HCT116 (cell line): ENCODE measurements at regions not wholly inside any gene's neighbourhood (a gene's known extent, or its start where the extent isn't known, plus 50 kb on each side); places are given as distances from the start of the nearest gene placed in this dataset.

Experiments used
- CEBPB ChIP-seq: IDR thresholded peaks from 2 replicates; pipeline ENCODE4 v1.6.1; 2012; ENCODE audit warnings: low read depth
- CTCF ChIP-seq, 3 experiments: fragments of 200-600 bp in 1 of 3; sonication (generic) in 1 of 3; IDR thresholded peaks in 2 of 3; conservative IDR thresholded peaks in 1 of 3; 2 replicates each; pipeline ENCODE4 v1.5.1; 2012 to 2017; ENCODE audit warnings: low read depth in 2 of 3, low read length in 2 of 3, antibody characterized with exemption in 1 of 3, borderline replicate concordance in 1 of 3, control low read depth in 1 of 3, mild to moderate bottlenecking in 1 of 3, mixed read lengths in 1 of 3, mixed run types in 1 of 3, moderate library complexity in 1 of 3; ENCODE audit not compliant: insufficient read depth in 1 of 3
- ELF1 ChIP-seq: IDR thresholded peaks from 2 replicates; pipeline ENCODE4 v1.6.1; 2012; ENCODE audit warnings: low read depth, borderline replicate concordance
- EZH2 ChIP-seq: fragments of 200-600 bp; sonication (generic); IDR thresholded peaks from 2 replicates; pipeline ENCODE4 v1.6.1; 2017; ENCODE audit warnings: antibody characterized with exemption, mixed run types
- EZH2phosphoT487 ChIP-seq: fragments of 200-600 bp; IDR thresholded peaks from 2 replicates; pipeline ENCODE4 v1.6.1; 2018; ENCODE audit warnings: antibody characterized with exemption, borderline replicate concordance
- JUND ChIP-seq: IDR thresholded peaks from 2 replicates; pipeline ENCODE4 v1.6.1; 2012
- POLR2A ChIP-seq: IDR thresholded peaks from 2 replicates; pipeline ENCODE4 v1.7.0; 2011; ENCODE audit warnings: borderline replicate concordance; ENCODE audit not compliant: insufficient read depth, insufficient read length; ENCODE audit errors: extremely low read depth
- POLR2AphosphoS5 ChIP-seq: IDR thresholded peaks from 2 replicates; pipeline ENCODE4 v1.6.1; 2011; ENCODE audit warnings: mild to moderate bottlenecking, low read depth, low read length, moderate library complexity
- RAD21 ChIP-seq: IDR thresholded peaks from 2 replicates; pipeline ENCODE4 v1.6.1; 2012; ENCODE audit warnings: low read depth, mild to moderate bottlenecking
- REST ChIP-seq: IDR thresholded peaks from 2 replicates; pipeline ENCODE4 v1.6.1; 2012; ENCODE audit warnings: low read depth
- SP1 ChIP-seq: IDR thresholded peaks from 2 replicates; pipeline ENCODE4 v1.6.1; 2012; ENCODE audit warnings: low read depth
- TCF7L2 ChIP-seq: IDR thresholded peaks from 2 replicates; pipeline ENCODE4 v1.7.0; 2011; ENCODE audit warnings: borderline replicate concordance, inconsistent platforms; ENCODE audit not compliant: insufficient read depth, insufficient read length; ENCODE audit errors: extremely low read depth
- YY1 ChIP-seq: IDR thresholded peaks from 2 replicates; pipeline ENCODE4 v1.6.1; 2011; ENCODE audit warnings: low read length, low read depth, moderate library complexity, mild to moderate bottlenecking; ENCODE audit not compliant: insufficient replicate concordance; ENCODE audit errors: extremely low read depth
- TF ChIP-seq, protein P1 (sequence below): IDR thresholded peaks from 2 replicates; pipeline ENCODE4 v1.6.1; 2012

- TF ChIP-seq CEBPB, result no peak
- TF ChIP-seq, protein P1, sequence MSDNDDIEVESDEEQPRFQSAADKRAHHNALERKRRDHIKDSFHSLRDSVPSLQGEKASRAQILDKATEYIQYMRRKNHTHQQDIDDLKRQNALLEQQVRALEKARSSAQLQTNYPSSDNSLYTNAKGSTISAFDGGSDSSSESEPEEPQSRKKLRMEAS, result no peak
- TF ChIP-seq RAD21, result no peak
- no peak for TF ChIP-seq POLR2AphosphoS5
- TF ChIP-seq SP1, result no peak
- TF ChIP-seq EZH2, result no peak
- TF ChIP-seq CTCF (IDR thresholded peaks at IDR 0.05 in 2 of 3, conservative IDR thresholded peaks at IDR 0.05 in 1 of 3; ENCODE audit: borderline replicate concordance in 1 of 3, insufficient read depth in 1 of 3, low read depth in 2 of 3, low read length in 2 of 3), result no peak
- TF ChIP-seq POLR2A, result no peak
- TF ChIP-seq REST, result no peak
- no peak for TF ChIP-seq JUND
- TF ChIP-seq ELF1, result no peak
- TF ChIP-seq EZH2phosphoT487, result no peak
- TF ChIP-seq TCF7L2, result no peak
- no peak for TF ChIP-seq YY1
Observed at GRCh38 chr2:213219816-213220215, 64.4 kb upstream of the SPAG16 start.
